Esophagus muscularis mucosa (tissue), 4 donors: ENCODE measurements at regions not wholly inside any gene's neighbourhood (a gene's known extent, or its start where the extent isn't known, plus 50 kb on each side); places are given as distances from the start of the nearest gene placed in this dataset.

Experiments used
- DNase-seq: peaks from one replicate; pipeline ENCODE4 v3.0.0-alpha.2; 2017; ENCODE audit errors: extremely low spot score
- H3K27ac ChIP-seq, 4 donors: fragments of 200-600 bp; sonication (generic); replicated peaks in 1 of 4; 1 replicate in 3 of 4; 2 replicates in 1 of 4; pipeline ENCODE4 v1.5.1; 2016 to 2019; ENCODE audit warnings: mild to moderate bottlenecking in 1 of 4
- H3K27me3 ChIP-seq, 4 donors: fragments of 200-600 bp; sonication (generic); one replicate each; pipeline versions ENCODE4 v1.5.1 to v1.6.0; 2016 to 2019
- H3K36me3 ChIP-seq, 4 donors: fragments of 200-600 bp; sonication (generic); one replicate each; pipeline ENCODE4 v1.5.1; 2016 to 2019
- H3K4me1 ChIP-seq, 4 donors: fragments of 200-600 bp; sonication (generic); one replicate each; pipeline ENCODE4 v1.5.1; 2016 to 2019
- H3K4me3 ChIP-seq, 4 donors: fragments of 200-600 bp; sonication (generic); 1 replicate in 2 of 4; 2 replicates in 2 of 4; pipeline ENCODE4 v1.5.1; 2016 to 2019; ENCODE audit warnings: mild to moderate bottlenecking in 4 of 4, moderate library complexity in 1 of 4
- H3K9me3 ChIP-seq, 4 donors: fragments of 200-600 bp; sonication (generic); 1 replicate in 3 of 4; 2 replicates in 1 of 4; pipeline ENCODE4 v1.5.1; 2016 to 2019
- EP300 ChIP-seq: sonication (generic); formaldehyde crosslinking; IDR thresholded peaks from one replicate; pipeline ENCODE4 v1.6.1; 2017; ENCODE audit warnings: antibody characterized with exemption
- POLR2A ChIP-seq: fragments of 450-650 bp; IDR thresholded peaks from one replicate; pipeline ENCODE4 v1.6.1; 2017; ENCODE audit warnings: antibody characterized with exemption, moderate library complexity, mild to moderate bottlenecking, low read depth
- POLR2AphosphoS5 ChIP-seq, 2 donors: sonication (generic); formaldehyde crosslinking; IDR thresholded peaks; one replicate each; pipeline ENCODE4 v1.6.1; 2017; ENCODE audit warnings: antibody characterized with exemption in 2 of 2
- WGBS: methylation state at CpG from one replicate; pipeline ENCODE4 v1.1.5; 2018; 5-methylcytosine and 5-hydroxymethylcytosine counted together
- intact Hi-C: fragments of 100-400 bp; cut with DNase I; formaldehyde crosslinking; loops from one replicate; pipeline ENCODE4 v1.15.1; 2023
- TF ChIP-seq, protein P1 (sequence below), 3 experiments: fragments of 200-600 bp in 2 of 3; fragments of 450-650 bp in 1 of 3; sonication (generic) in 2 of 3; IDR thresholded peaks; one replicate each; pipeline ENCODE4 v1.5.1; 2017 to 2019; ENCODE audit warnings: antibody characterized with exemption in 3 of 3, mild to moderate bottlenecking in 2 of 3, moderate library complexity in 1 of 3

DNA sequence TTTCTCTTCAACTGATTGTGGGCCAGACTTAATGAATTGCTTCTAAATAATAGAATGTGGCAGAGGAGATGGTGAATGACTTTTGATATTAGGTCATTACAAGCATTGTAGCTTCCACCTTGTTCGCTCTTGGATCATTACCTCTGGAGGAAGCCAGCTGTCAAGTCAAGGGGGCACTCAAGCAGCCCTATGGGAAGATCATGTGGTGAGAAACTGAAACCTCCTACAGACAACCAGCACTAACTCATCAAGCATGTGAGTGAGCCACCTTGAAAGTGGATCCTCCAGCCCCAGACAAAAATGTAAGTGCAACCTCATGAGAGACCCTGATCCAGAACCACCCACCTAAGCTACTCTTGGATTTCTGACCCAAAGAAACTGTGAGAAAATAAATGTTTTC is 109.8 kb upstream of the TBC1D5 start:
- no peaks in the 10 kb centered on the region for H3K36me3 ChIP-seq
- no peaks in the 10 kb centered on the region for H3K27me3 ChIP-seq
- no peak for DNase-seq
- H3K4me3 ChIP-seq, result no peak overlapping the region
- intact Hi-C loops, result no loop called here
- 89% methylated on average over 1 of the region's 1 CpG for WGBS
- H3K9me3 ChIP-seq, result peaks cover 0 to 6% (median 0%) of the 10 kb centered on the region in 4 donors
- H3K27ac ChIP-seq, result no peak overlapping the region
- no peaks in the 10 kb centered on the region for H3K4me1 ChIP-seq
- TF ChIP-seq POLR2A (no peak), POLR2AphosphoS5 (IDR thresholded peaks at IDR 0.05) (no peak), EP300 (no peak)
- TF ChIP-seq, protein P1, sequence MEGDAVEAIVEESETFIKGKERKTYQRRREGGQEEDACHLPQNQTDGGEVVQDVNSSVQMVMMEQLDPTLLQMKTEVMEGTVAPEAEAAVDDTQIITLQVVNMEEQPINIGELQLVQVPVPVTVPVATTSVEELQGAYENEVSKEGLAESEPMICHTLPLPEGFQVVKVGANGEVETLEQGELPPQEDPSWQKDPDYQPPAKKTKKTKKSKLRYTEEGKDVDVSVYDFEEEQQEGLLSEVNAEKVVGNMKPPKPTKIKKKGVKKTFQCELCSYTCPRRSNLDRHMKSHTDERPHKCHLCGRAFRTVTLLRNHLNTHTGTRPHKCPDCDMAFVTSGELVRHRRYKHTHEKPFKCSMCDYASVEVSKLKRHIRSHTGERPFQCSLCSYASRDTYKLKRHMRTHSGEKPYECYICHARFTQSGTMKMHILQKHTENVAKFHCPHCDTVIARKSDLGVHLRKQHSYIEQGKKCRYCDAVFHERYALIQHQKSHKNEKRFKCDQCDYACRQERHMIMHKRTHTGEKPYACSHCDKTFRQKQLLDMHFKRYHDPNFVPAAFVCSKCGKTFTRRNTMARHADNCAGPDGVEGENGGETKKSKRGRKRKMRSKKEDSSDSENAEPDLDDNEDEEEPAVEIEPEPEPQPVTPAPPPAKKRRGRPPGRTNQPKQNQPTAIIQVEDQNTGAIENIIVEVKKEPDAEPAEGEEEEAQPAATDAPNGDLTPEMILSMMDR (IDR thresholded peaks at IDR 0.05), result no peak

DNA sequence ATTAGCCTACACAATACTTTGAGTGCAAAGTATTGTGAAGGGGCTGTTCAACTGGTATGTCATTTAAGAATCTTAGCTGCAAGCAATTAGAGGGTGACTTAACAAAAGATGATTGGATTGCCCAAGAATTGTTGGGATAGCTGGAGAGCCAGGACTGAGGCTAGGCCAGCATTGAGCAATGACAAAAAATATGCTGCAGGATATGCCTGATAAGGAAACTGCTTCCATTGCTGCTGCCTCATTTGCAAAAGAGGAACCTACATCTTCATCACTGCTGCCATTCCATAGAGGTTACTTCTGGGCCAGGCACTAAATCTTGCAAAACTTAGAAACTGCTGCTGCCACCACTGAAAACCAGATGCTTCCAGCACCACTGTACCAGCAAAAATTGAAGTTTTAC is 108.0 kb upstream of the TBC1D5 start:
- Histone ChIP-seq H3K4me1 (no peaks in the 10 kb centered on the region), H3K4me3 (no peak overlapping the region), H3K9me3 (peaks cover 0 to under 1% (median 0%) of the 10 kb centered on the region in 4 donors), H3K27me3 (no peaks in the 10 kb centered on the region), H3K36me3 (no peaks in the 10 kb centered on the region), H3K27ac (no peak overlapping the region)
- TF ChIP-seq, protein P1 (IDR thresholded peaks at IDR 0.05), result no peak
- TF ChIP-seq POLR2A (no peak), EP300 (no peak), POLR2AphosphoS5 (IDR thresholded peaks at IDR 0.05) (no peak)
- no peak for DNase-seq
- intact Hi-C loops, result no loop called here

DNA sequence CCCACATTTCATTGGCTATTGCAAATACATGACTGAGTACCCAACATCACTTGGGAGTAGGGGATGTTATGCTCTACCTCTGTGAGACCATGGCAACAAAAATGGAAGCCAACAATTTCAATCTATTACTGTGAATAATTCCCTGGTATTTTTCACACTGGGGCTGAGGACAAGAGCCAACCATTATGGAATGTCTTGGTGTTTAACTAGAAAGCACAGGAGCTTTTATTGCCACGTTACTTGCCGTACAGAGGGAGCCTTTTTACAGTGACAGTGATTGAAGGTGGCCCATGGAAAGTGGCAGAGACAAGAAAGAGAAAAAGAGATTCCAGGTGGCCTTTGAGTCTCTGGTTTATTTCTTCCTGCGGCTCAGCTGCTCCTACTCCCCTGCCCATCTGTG is 105.7 kb upstream of the TBC1D5 start:
- Histone ChIP-seq H3K9me3 (no peaks in the 10 kb centered on the region), H3K4me1 (no peaks in the 10 kb centered on the region), H3K27ac (no peak overlapping the region), H3K27me3 (no peaks in the 10 kb centered on the region), H3K4me3 (no peak overlapping the region), H3K36me3 (no peaks in the 10 kb centered on the region)
- DNase-seq, result no peak
- 38% methylated on average over 3 of the region's 3 CpGs for WGBS
- TF ChIP-seq EP300 (no peak), POLR2A (no peak), POLR2AphosphoS5 (IDR thresholded peaks at IDR 0.05) (no peak)
- TF ChIP-seq, protein P1 (IDR thresholded peaks at IDR 0.05), result no peak
- intact Hi-C loops, result no loop called here

DNA sequence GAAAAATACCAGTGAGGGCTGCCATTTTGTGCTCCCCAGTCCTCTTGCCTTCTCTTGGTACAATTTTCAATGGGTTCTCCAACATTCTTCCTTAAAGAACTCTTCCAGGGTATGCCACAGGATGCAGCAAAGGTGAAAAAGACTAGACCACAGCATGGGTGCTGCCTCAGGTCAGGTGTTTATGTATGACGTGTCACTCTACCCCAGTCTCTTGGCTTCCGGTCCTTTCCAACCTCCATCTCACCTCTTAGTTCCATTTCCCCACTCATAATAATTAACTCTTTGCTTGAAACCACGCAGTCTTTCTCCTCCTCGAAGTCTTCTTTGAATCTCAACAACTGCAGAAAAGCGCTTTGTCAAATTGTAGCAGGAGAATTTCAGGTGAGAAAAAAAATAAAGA is 104.7 kb upstream of the TBC1D5 start:
- intact Hi-C loops, result no loop called here
- 88% methylated on average over 5 of the region's 5 CpGs for WGBS

DNA sequence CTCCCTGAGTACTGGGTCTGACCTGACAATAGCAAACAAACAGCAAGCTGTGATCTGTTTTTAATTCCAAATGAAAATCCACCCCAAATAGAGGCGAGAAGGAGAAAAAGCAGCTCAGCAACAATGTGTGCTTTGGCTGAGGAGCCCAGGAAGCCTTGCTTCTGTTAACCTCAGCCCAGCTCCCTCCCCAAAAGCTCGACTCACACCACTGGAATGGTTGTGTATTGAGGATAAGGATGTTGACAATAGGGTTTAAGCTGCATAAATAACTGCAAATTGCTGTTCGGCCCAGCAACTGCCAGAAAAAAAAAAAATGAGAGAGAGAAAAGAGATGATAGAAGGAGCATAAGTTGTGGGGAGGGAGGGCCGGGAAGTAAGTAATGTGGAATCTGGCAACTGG is 104.0 kb upstream of the TBC1D5 start:
- H3K4me3 ChIP-seq, result no peak overlapping the region
- no peaks in the 10 kb centered on the region for H3K4me1 ChIP-seq
- TF ChIP-seq POLR2AphosphoS5 (IDR thresholded peaks at IDR 0.05), result no peak
- TF ChIP-seq, protein P1 (IDR thresholded peaks at IDR 0.05), result no peak
- TF ChIP-seq EP300, result no peak
- TF ChIP-seq POLR2A, result no peak
- no peaks in the 10 kb centered on the region for H3K9me3 ChIP-seq
- H3K27ac ChIP-seq, result no peak overlapping the region
- no peak for DNase-seq
- WGBS, result 57% methylated on average over 4 of the region's 4 CpGs
- intact Hi-C loops, result no loop called here
- no peaks in the 10 kb centered on the region for H3K36me3 ChIP-seq
- no peaks in the 10 kb centered on the region for H3K27me3 ChIP-seq

More for the DNA sequence above, 104.7 kb upstream of the TBC1D5 start:
- Histone ChIP-seq H3K36me3 (no peaks in the 10 kb centered on the region), H3K27me3 (no peaks in the 10 kb centered on the region), H3K4me3 (no peak overlapping the region), H3K9me3 (no peaks in the 10 kb centered on the region), H3K4me1 (no peaks in the 10 kb centered on the region), H3K27ac (no peak overlapping the region)
- no peak for DNase-seq
- TF ChIP-seq POLR2A, result no peak
- TF ChIP-seq EP300, result no peak
- TF ChIP-seq, protein P1 (IDR thresholded peaks at IDR 0.05), result no peak
- no peak for TF ChIP-seq POLR2AphosphoS5 (IDR thresholded peaks at IDR 0.05)
